ENCODE measurements at regions not wholly inside any gene's neighbourhood (a gene's known extent, or its start where the extent isn't known, plus 50 kb on each side); places are given as distances from the start of the nearest gene placed in this dataset.

DNA sequence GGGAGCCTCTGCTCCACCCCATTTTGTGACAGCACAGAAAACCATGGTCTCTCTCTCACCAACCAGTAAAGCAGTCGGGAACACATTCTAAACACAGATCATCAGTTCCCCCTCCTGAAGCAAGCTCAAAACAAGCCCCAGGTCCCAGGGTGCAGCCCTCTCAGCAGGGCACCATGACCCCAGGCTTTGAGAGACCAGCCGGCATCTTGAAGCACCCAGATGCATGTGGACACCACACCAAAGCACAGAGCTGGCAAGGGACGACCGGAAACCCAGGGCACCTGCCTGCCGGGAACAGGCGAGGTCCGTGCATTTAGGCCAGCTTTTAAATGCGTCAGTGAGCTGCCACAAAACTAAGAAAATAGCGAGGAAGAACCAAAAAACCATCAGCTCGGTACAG is 103.2 kb upstream of the IQSEC1 start:
- Mint-ChIP-seq H3K4me3 (no peak overlapping the region), H3K9me3 (peaks cover 14% of the 10 kb centered on the region), H3K27ac (no peak overlapping the region), H3K27me3 (ENCODE audit: low read depth) (no peaks in the 10 kb centered on the region), H3K4me1 (ENCODE audit: low read depth) (no peaks in the 10 kb centered on the region), H3K36me3 (ENCODE audit: low read depth) (no peaks in the 10 kb centered on the region)

GRCh38 chr3:13174803-13175135 is 101.5 kb upstream of the IQSEC1 start:
- Mint-ChIP-seq H3K9me3 (peaks cover 14% of the 10 kb centered on the region), H3K4me3 (no peak overlapping the region), H3K4me1 (ENCODE audit: low read depth) (no peaks in the 10 kb centered on the region), H3K36me3 (ENCODE audit: low read depth) (no peaks in the 10 kb centered on the region), H3K27ac (no peak overlapping the region), H3K27me3 (ENCODE audit: low read depth) (no peaks in the 10 kb centered on the region)

DNA sequence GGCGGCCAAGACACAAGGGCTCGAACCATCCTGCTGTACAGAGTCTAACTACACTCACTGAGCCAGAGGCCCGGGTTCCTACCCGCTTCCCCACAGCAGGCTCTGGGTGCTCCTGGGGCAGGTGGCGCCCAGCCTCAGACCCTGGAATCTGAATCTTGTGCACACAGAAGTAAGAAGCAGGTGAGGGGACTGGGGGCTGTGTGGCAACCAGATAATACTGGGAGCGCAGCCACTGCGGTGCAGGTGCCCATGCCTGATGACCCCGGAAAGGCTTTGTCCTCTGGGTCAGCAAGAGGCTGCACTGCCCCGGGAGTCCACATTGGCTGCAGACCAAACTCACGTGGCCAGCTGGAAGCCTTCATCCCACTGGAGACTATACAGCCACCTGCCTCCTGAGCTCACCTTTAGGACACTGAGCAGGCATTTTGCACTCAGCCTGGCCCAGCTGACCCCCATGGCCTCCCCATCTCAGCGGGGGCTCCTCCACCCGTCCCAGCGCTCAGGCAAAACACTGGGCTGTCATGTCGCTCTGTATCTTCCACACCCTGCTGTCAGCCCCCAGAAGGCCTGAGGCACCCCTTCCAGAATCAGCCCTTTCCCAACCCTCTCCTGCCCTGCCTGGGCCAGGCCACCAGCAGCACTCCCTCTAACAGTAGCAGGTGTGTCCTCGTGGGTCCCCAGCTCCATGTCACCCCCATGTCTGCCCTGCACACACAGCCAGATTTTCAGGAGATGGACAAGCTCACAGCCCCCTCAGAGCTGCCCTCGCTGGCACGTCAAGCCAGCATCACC is 101.0 kb upstream of the IQSEC1 start:
- H3K27ac Mint-ChIP-seq = no peak overlapping the region
- H3K9me3 Mint-ChIP-seq = peaks cover 13% of the 10 kb centered on the region
- H3K4me3 Mint-ChIP-seq = no peak overlapping the region
- no peaks in the 10 kb centered on the region for H3K27me3 Mint-ChIP-seq (ENCODE audit: low read depth)
- H3K4me1 Mint-ChIP-seq (ENCODE audit: low read depth) = no peaks in the 10 kb centered on the region
- no peaks in the 10 kb centered on the region for H3K36me3 Mint-ChIP-seq (ENCODE audit: low read depth)

GRCh38 chr3:13173186-13173585 is 100.0 kb upstream of the IQSEC1 start:
- Mint-ChIP-seq H3K27ac (no peak overlapping the region), H3K4me3 (no peak overlapping the region), H3K27me3 (ENCODE audit: low read depth) (no peaks in the 10 kb centered on the region), H3K9me3 (peaks cover 3% of the 10 kb centered on the region), H3K36me3 (ENCODE audit: low read depth) (no peaks in the 10 kb centered on the region), H3K4me1 (ENCODE audit: low read depth) (no peaks in the 10 kb centered on the region)

DNA sequence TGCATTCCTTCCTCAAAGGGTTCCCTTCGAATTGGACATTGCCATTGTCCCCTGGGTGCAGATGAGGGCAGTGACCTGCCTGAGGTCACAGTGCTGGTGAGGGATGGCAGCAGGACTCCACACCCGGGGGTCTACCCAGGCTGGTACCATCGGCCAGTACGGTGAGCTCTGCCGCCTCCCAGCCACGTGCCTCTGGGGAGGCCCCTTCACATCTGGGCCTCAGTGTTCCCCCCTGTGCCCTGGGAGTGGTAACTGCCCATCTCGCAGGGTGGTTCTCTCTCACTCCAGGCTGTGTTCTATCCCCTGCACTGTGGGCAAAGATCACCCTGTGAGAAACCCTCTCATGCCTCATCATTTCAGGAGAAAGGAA is 99.4 kb upstream of the IQSEC1 start:
- Mint-ChIP-seq H3K27ac (no peak overlapping the region), H3K4me3 (no peak overlapping the region), H3K9me3 (no peaks in the 10 kb centered on the region), H3K36me3 (ENCODE audit: low read depth) (no peaks in the 10 kb centered on the region), H3K27me3 (ENCODE audit: low read depth) (no peaks in the 10 kb centered on the region), H3K4me1 (ENCODE audit: low read depth) (no peaks in the 10 kb centered on the region)

- Mint-ChIP-seq H3K4me1 (ENCODE audit: low read depth) (no peaks in the 10 kb centered on the region), H3K4me3 (no peak overlapping the region), H3K27ac (no peak overlapping the region), H3K9me3 (no peaks in the 10 kb centered on the region), H3K27me3 (ENCODE audit: low read depth) (no peaks in the 10 kb centered on the region), H3K36me3 (ENCODE audit: low read depth) (no peaks in the 10 kb centered on the region)
These were observed 98.7 kb upstream of the IQSEC1 start for GRCh38 chr3:13171704-13172643.

DNA sequence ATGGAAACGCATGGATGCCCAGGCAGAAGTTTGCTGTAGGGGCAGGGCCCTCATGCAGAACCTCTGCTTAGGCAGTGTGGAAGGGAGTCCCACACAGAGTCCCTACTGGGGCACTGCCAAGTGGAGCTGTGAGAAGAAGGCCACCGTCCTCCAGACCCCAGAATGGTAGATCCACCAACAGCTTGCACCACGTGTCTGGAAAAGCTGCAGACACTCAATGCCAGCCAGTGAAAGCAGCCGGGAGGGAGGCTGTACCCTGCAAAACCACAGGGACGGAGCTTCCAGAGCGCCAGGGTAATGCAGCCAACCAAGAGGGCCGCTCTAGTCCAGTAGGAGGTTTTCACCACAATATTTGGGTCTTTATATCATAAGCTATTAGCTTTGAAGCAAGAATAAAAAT is 97.1 kb upstream of the IQSEC1 start:
- Mint-ChIP-seq H3K4me1 (ENCODE audit: low read depth) (no peaks in the 10 kb centered on the region), H3K4me3 (no peak overlapping the region), H3K9me3 (no peaks in the 10 kb centered on the region), H3K27ac (no peak overlapping the region), H3K36me3 (ENCODE audit: low read depth) (no peaks in the 10 kb centered on the region), H3K27me3 (ENCODE audit: low read depth) (no peaks in the 10 kb centered on the region)

DNA sequence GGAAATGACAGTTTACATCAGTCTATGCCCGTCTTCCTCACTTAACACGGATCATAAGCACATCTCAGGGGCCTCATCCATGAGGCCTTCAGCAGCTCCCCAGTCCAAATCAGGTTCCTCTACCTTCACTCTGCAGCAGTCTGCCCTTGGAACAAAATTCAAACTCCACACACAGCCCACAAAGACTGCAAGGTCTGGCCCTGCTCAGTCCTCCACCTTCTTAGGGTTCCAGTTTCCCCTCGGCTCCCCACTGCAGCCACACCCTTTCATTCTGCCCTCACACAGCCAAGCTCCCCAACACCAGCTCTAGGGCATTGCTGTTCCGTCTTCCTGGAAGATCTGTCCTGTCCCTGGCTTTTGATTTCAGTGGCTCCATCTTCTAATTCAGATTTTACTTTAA is 95.2 kb upstream of the IQSEC1 start:
- H3K27me3 Mint-ChIP-seq (ENCODE audit: low read depth) = no peaks in the 10 kb centered on the region
- H3K27ac Mint-ChIP-seq = no peak overlapping the region
- H3K4me1 Mint-ChIP-seq (ENCODE audit: low read depth) = no peaks in the 10 kb centered on the region
- H3K9me3 Mint-ChIP-seq = no peaks in the 10 kb centered on the region
- H3K36me3 Mint-ChIP-seq (ENCODE audit: low read depth) = no peaks in the 10 kb centered on the region
- no peak overlapping the region for H3K4me3 Mint-ChIP-seq

DNA sequence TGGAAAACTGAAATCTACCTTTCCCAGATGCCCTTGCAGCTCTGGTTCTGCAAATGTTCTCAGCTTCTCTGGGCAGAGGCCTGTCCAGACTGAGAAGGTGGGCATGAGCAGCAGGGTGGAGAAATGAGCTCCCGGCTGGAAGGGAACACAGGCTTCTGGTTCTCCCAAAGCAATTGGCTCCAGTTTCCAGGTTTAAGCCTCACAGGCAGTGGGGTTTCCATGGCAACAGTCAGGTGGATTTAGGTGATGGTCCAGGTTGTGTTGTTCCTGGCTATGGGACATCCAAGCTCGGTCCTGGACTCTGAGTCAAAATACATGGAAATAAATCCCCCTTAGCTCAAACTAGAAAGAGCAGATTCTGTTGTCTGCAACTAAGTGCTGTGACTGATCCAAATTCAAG is 94.6 kb upstream of the IQSEC1 start:
- Mint-ChIP-seq H3K36me3 (ENCODE audit: low read depth) (no peaks in the 10 kb centered on the region), H3K27me3 (ENCODE audit: low read depth) (no peaks in the 10 kb centered on the region), H3K4me3 (no peak overlapping the region), H3K27ac (no peak overlapping the region), H3K4me1 (ENCODE audit: low read depth) (no peaks in the 10 kb centered on the region), H3K9me3 (no peaks in the 10 kb centered on the region)

- no peak overlapping the region for H3K4me3 Mint-ChIP-seq
These were observed 94.0 kb upstream of the IQSEC1 start for GRCh38 chr3:13167064-13167743.

GRCh38 chr3:13166243-13167063 is 93.2 kb upstream of the IQSEC1 start:
- H3K27ac Mint-ChIP-seq = no peak overlapping the region
- H3K27me3 Mint-ChIP-seq (ENCODE audit: low read depth) = no peaks in the 10 kb centered on the region
- no peaks in the 10 kb centered on the region for H3K36me3 Mint-ChIP-seq (ENCODE audit: low read depth)
- no peaks in the 10 kb centered on the region for H3K4me1 Mint-ChIP-seq (ENCODE audit: low read depth)
- no peak overlapping the region for H3K4me3 Mint-ChIP-seq
- H3K9me3 Mint-ChIP-seq = no peaks in the 10 kb centered on the region

More at GRCh38 chr3:13167064-13167743, 94.0 kb upstream of the IQSEC1 start:
- no peak overlapping the region for H3K27ac Mint-ChIP-seq
- H3K4me1 Mint-ChIP-seq (ENCODE audit: low read depth) = no peaks in the 10 kb centered on the region
- no peaks in the 10 kb centered on the region for H3K9me3 Mint-ChIP-seq
- no peaks in the 10 kb centered on the region for H3K27me3 Mint-ChIP-seq (ENCODE audit: low read depth)
- no peaks in the 10 kb centered on the region for H3K36me3 Mint-ChIP-seq (ENCODE audit: low read depth)

GRCh38 chr3:13165576-13165975 is 92.3 kb upstream of the IQSEC1 start:
- no peak overlapping the region for H3K4me3 Mint-ChIP-seq
- no peaks in the 10 kb centered on the region for H3K36me3 Mint-ChIP-seq (ENCODE audit: low read depth)
- no peaks in the 10 kb centered on the region for H3K4me1 Mint-ChIP-seq (ENCODE audit: low read depth)
- no peaks in the 10 kb centered on the region for H3K9me3 Mint-ChIP-seq
- no peak overlapping the region for H3K27ac Mint-ChIP-seq
- H3K27me3 Mint-ChIP-seq (ENCODE audit: low read depth) = no peaks in the 10 kb centered on the region

DNA sequence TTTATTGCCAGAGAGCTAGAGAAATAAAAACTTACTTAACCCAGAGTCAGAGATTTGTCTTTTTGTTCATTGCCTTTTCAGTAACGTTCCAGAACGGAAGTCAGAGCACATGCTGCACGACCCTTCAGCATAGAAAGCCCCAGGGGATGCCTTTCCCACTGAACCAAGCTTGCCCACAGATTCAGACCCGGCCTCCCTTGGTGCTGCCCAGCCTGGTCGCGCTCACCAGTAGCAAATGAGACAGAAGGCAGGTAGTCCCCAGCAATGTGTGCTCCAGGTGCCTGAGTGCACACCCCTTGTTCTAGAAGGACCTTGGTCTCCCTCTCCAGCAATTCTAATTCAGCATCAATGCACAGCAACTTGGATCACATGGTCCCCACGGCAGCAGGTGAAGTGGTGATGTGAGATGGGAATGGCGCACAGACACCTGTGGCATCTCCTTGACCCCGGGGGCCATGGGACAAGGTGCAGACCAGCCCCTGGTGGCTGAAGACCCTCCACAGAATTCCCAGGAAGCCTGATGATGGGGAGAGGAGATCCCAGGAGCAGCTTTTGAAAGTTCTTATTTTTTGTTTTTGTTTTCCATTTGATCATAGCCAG is 91.8 kb upstream of the IQSEC1 start:
- Mint-ChIP-seq H3K27ac (no peak overlapping the region), H3K9me3 (no peaks in the 10 kb centered on the region), H3K36me3 (ENCODE audit: low read depth) (no peaks in the 10 kb centered on the region), H3K4me3 (no peak overlapping the region), H3K4me1 (ENCODE audit: low read depth) (no peaks in the 10 kb centered on the region), H3K27me3 (ENCODE audit: low read depth) (no peaks in the 10 kb centered on the region)
